ENCODE measurements at regions not wholly inside any gene's neighbourhood (a gene's known extent, or its start where the extent isn't known, plus 50 kb on each side); places are given as distances from the start of the nearest gene placed in this dataset.

DNA sequence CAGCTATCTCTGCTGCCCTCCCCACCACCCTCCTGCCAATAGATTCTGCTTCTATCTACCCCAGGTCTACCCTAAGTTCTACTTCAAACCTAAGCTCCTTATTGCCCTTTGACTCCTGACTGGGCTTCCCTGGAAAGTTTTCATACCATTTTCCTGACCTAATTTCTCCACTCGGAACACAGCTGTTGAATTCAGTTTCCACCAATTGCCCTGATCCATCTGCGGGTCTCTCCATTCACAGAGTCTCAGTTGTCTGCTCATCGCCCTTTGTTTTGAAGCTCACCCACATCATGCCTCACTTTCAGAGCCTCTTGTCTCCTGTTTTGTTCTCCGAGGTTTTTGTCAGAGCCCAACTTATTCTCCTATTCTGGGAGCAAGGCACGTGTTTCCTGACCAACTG lies 56.8 kb upstream of the ABI3BP start:
- TF ChIP-seq, protein P1, sequence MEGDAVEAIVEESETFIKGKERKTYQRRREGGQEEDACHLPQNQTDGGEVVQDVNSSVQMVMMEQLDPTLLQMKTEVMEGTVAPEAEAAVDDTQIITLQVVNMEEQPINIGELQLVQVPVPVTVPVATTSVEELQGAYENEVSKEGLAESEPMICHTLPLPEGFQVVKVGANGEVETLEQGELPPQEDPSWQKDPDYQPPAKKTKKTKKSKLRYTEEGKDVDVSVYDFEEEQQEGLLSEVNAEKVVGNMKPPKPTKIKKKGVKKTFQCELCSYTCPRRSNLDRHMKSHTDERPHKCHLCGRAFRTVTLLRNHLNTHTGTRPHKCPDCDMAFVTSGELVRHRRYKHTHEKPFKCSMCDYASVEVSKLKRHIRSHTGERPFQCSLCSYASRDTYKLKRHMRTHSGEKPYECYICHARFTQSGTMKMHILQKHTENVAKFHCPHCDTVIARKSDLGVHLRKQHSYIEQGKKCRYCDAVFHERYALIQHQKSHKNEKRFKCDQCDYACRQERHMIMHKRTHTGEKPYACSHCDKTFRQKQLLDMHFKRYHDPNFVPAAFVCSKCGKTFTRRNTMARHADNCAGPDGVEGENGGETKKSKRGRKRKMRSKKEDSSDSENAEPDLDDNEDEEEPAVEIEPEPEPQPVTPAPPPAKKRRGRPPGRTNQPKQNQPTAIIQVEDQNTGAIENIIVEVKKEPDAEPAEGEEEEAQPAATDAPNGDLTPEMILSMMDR (IDR thresholded peaks at IDR 0.05), result no peak
- TF ChIP-seq POLR2A (IDR thresholded peaks at IDR 0.05), result no peak

Data from uterus (tissue), 2 donors.